Adrenal gland (tissue), 9 donors: ENCODE measurements at regions not wholly inside any gene's neighbourhood (a gene's known extent, or its start where the extent isn't known, plus 50 kb on each side); places are given as distances from the start of the nearest gene placed in this dataset.
"Not testable (repeated sequence)": the region's sequence is repeated elsewhere in the genome, so short reads cannot be mapped to it uniquely, and the experiment has no call there.

ENCODE experiments used
- DNase-seq, 7 donors: peaks; one replicate each; pipeline ENCODE4 v3.0.0-alpha.2; 2019 to 2020
- H3K27ac ChIP-seq, 5 donors: fragments of 200-600 bp; sonication (generic) in 4 of 5; 1 replicate in 3 of 5; 2 replicates in 2 of 5; pipeline versions ENCODE4 v1.5.1 to v1.8.0; 2016 to 2020; ENCODE audit warnings: mild to moderate bottlenecking in 1 of 5
- H3K27me3 ChIP-seq: fragments of 200-600 bp; 2 replicates; pipeline ENCODE4 v1.8.0; 2021
- H3K36me3 ChIP-seq, 2 donors: fragments of 200-600 bp; replicated peaks in 1 of 2; 1 replicate in 1 of 2; 2 replicates in 1 of 2; pipeline versions ENCODE4 v1.5.1 to v1.8.0; 2018 to 2022
- H3K4me1 ChIP-seq, 2 donors: fragments of 200-600 bp; replicated peaks in 1 of 2; 1 replicate in 1 of 2; 2 replicates in 1 of 2; pipeline versions ENCODE4 v1.5.1 to v1.8.0; 2018 to 2021
- H3K4me3 ChIP-seq, 4 donors: fragments of 200-600 bp; sonication (generic) in 3 of 4; one replicate each; pipeline ENCODE4 v1.5.1; 2016 to 2018
- H3K9me3 ChIP-seq, 3 donors: fragments of 200-600 bp; sonication (generic) in 1 of 3; replicated peaks in 1 of 3; 1 replicate in 2 of 3; 2 replicates in 1 of 3; pipeline versions ENCODE4 v1.5.1 to v1.8.0; 2016 to 2021
- CTCF ChIP-seq, 6 experiments: fragments of 450-650 bp in 4 of 6; fragments of 200-600 bp in 2 of 6; sonication (generic) in 1 of 6; IDR thresholded peaks; 1 replicate in 5 of 6; 2 replicates in 1 of 6; pipeline versions ENCODE4 v1.5.1 to v1.8.0; 2016 to 2021; ENCODE audit warnings: antibody characterized with exemption in 6 of 6, mild to moderate bottlenecking in 2 of 6, moderate library complexity in 1 of 6
- POLR2A ChIP-seq, 2 donors: fragments of 450-650 bp; IDR thresholded peaks; one replicate each; pipeline ENCODE4 v1.6.1; 2017; ENCODE audit warnings: antibody characterized with exemption in 2 of 2, mild to moderate bottlenecking in 2 of 2, moderate library complexity in 1 of 2
- WGBS, 4 donors: extraction: QIAGEN DNeasy Blood & Tissue Kit in 2 of 4; methylation state at CpG; one replicate each; pipeline versions ENCODE4 v1.1.5 to v1.1.7; 2013 to 2017; 5-methylcytosine and 5-hydroxymethylcytosine counted together
- intact Hi-C, 2 donors: fragments of 100-400 bp; cut with DNase I; formaldehyde crosslinking; loops; one replicate each; pipeline versions ENCODE4 v1.14.1 to v1.15.0; 2022 to 2023
- donor health status: healthy with polysubstance abuse.
- donor health status: Bipolar disorder and iron deficiency.
- donor health status: DM: yes; HTN: yes; CAD: no.
- donor health status: DM: no; HTN: no; CAD: no.
- donor health status: DM: no; HTN: no; CAD: no.

- H3K9me3 ChIP-seq = no peaks in the 10 kb centered on the region
- WGBS, 4 donors = 90 to 100% (median 96%) methylated on average over 1 of the region's 1 CpG
- TF ChIP-seq POLR2A (IDR thresholded peaks at IDR 0.05) = no peak
- no peak for TF ChIP-seq CTCF (IDR thresholded peaks at IDR 0.05)
- H3K27me3 ChIP-seq = no peaks in the 10 kb centered on the region
- H3K36me3 ChIP-seq = no peaks in the 10 kb centered on the region
- H3K27ac ChIP-seq = no peak overlapping the region
- H3K4me3 ChIP-seq = no peak overlapping the region
- DNase-seq = no peak
- no peaks in the 10 kb centered on the region for H3K4me1 ChIP-seq
- intact Hi-C loops = no loop called here
Observed at GRCh38 chr10:30133198-30133597, 73.8 kb upstream of the JCAD start.

DNA sequence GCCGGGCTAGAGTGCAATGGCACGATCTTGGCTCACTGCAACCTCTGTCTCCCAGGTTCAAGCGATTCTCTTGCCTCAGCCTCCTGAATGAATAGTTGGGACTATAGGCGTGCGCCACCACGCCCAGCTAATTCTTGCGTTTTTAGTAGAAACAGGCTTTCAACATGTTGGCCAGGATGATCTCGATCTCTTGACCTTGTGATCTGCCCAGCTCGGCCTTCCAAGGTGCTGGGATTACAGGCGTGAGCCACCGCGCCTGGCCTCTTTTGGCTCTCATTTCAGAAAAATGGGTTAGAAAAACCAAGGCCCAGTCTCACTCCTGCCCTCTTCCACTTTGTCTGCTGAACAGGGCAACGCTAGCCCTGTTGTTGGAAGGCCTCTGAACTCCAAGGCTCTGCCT lies 72.0 kb upstream of the JCAD start:
- intact Hi-C loops, H3K27ac ChIP-seq, H3K4me3 ChIP-seq, H3K27me3 ChIP-seq, H3K36me3 ChIP-seq, H3K4me1 ChIP-seq, H3K9me3 ChIP-seq: not testable (repeated sequence)
- peak in 1 of 7 donors; percentile 28 for DNase-seq
- WGBS, 4 donors = 87 to 97% (median 92%) methylated on average over 6 to 13 of the region's 13 CpGs

DNA sequence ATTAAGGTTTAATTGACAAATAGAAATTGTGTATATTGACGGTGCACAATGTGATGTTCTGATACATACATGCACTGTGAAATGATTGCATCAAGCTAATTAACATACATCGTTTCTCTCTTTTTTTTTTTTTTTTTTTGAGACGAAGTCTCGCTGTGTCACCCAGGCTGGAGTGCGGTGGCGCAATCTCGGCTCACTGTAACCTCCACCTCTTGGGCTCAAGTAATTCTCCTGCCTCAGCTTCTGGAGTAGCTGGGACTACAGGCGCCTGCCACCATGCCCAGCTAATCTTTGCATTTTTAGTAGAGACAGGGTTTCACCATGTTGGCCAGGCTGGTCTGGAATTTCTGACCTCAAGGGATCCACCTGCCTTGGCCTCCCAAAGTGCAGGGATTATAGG lies 69.9 kb upstream of the JCAD start:
- H3K27ac ChIP-seq, H3K4me1 ChIP-seq, intact Hi-C loops, H3K36me3 ChIP-seq, H3K9me3 ChIP-seq, H3K4me3 ChIP-seq, H3K27me3 ChIP-seq: not testable (repeated sequence)
- peak in 1 of 7 donors; percentile 7 for DNase-seq
- 85 to 91% (median 91%) methylated on average over 7 to 8 of the region's 8 CpGs for WGBS, 4 donors

- H3K9me3 ChIP-seq = no peaks in the 10 kb centered on the region
- H3K4me1 ChIP-seq = no peaks in the 10 kb centered on the region
- 86 to 95% (median 89%) methylated on average over 10 of the region's 10 CpGs for WGBS, 4 donors
- no peaks in the 10 kb centered on the region for H3K36me3 ChIP-seq
- intact Hi-C loops = no loop called here
- H3K27me3 ChIP-seq = no peaks in the 10 kb centered on the region
- TF ChIP-seq POLR2A (IDR thresholded peaks at IDR 0.05) (no peak), CTCF (IDR thresholded peaks at IDR 0.05) (no peak)
- no peak overlapping the region for H3K4me3 ChIP-seq
- no peak overlapping the region for H3K27ac ChIP-seq
- peak in 1 of 7 donors; percentile 34 for DNase-seq
Observed at GRCh38 chr10:30127120-30127541, 67.7 kb upstream of the JCAD start.

GRCh38 chr10:30125496-30125895 lies 66.1 kb upstream of the JCAD start:
- no peaks in the 10 kb centered on the region for H3K9me3 ChIP-seq
- H3K27ac ChIP-seq = no peak overlapping the region
- TF ChIP-seq POLR2A (IDR thresholded peaks at IDR 0.05) (no peak), CTCF (IDR thresholded peaks at IDR 0.05) (no peak)
- H3K4me1 ChIP-seq = no peaks in the 10 kb centered on the region
- WGBS, 4 donors = 80 to 92% (median 87%) methylated on average over 2 of the region's 2 CpGs
- H3K27me3 ChIP-seq = no peaks in the 10 kb centered on the region
- DNase-seq = no peak
- intact Hi-C loops = no loop called here
- H3K36me3 ChIP-seq = no peaks in the 10 kb centered on the region
- H3K4me3 ChIP-seq = no peak overlapping the region
